GM23248 (cell line): ENCODE measurements at regions not wholly inside any gene's neighbourhood (a gene's known extent, or its start where the extent isn't known, plus 50 kb on each side); places are given as distances from the start of the nearest gene placed in this dataset.

Source experiments
- EZH2 ChIP-seq: fragments of 200-600 bp; sonication (generic); IDR thresholded peaks from 2 replicates; pipeline ENCODE4 v1.6.1; 2018; ENCODE audit warnings: antibody characterized with exemption, mild to moderate bottlenecking; ENCODE audit not compliant: insufficient read depth, poor library complexity, severe bottlenecking
- EZH2phosphoT487 ChIP-seq: fragments of 200-600 bp; sonication (generic); IDR thresholded peaks from 2 replicates; pipeline ENCODE4 v1.6.1; 2018; ENCODE audit warnings: antibody characterized with exemption, moderate library complexity, mild to moderate bottlenecking, low read depth; ENCODE audit not compliant: insufficient read depth

DNA sequence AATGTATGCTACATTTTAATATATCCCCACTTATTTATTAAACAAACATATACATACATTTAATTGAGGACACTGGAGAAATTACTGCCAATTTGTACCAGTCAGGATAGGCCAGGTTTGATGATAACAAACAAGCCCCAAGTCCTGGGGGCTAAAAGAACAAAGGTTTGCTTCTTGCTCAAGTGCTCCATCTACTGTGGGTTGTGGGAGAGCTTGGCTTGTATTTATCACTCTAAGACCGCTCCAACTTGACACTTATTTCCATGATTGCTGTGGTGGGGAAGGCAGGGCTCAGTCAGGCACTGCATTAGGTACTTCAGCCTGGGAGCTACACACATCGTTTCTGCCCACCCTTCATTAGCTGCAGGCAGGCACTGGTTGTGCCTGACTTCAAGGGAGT is 136.6 kb upstream of the ZNF32 start:
- no peak for TF ChIP-seq EZH2phosphoT487
- TF ChIP-seq EZH2, result no peak
